GM18498 (cell line): ENCODE measurements at regions not wholly inside any gene's neighbourhood (a gene's known extent, or its start where the extent isn't known, plus 50 kb on each side); places are given as distances from the start of the nearest gene placed in this dataset.

Source experiments
- ATAC-seq: cut with Tn5 transposase; IDR thresholded peaks from one replicate; pipeline ENCODE4 v1.9.1; 2021; ENCODE audit warnings: mild to moderate bottlenecking, moderate library complexity; ENCODE audit not compliant: unreplicated experiment

- no peak for ATAC-seq
These were observed 286.4 kb downstream of the C7orf25 start for GRCh38 chr7:42625421-42625820.

DNA sequence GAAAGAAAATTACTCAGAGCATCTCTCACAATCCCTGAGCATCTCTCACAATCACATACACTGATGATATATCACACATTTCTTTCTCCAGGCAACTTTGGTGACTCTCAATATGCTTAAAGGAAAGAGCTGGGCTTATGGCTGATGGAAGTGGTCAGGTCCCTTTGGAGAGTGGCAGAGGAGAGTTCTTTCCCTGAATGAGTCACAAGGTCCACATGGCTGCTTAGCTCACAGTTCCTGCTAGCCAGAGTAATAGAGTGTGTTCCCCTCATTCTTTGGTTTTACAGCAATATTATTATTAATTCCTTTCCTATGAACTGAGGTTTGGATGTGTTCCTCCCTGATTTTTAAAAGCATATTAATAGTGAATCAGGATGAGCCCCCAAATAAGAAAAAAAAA is 287.4 kb downstream of the C7orf25 start:
- no peak for ATAC-seq

DNA sequence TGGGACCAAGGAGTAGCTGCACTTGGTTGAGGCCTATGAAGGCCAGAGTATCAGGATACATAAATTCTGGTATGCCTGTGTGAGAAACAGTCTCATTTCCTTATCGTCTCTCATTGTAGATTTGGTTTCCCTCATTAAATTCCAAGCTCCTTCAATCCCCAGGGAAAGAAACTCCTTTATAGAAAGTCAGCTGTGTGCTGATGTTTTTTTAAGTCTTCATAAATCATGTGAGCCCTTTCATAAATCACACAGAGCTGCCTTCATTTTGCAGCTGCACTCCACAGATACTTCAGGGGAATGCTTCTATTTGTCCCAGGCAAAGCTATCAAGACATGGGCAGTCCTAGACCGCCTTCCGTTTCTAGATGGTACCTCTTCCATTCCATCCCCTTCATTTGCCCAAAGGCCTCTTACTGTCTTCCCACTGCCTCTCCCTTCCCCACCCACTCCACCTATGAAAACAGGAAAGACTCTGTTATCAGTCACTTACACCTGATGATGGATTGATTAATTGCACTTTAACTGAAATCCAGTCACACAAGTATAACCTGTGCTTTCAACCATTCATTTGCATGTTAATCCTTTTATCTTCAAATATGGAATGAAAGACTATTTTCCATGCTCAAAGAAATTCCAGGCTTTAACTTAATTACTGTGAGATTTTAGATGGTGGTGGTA is 290.2 kb downstream of the C7orf25 start:
- ATAC-seq, result no peak

GRCh38 chr7:42618651-42619360 is 293.1 kb downstream of the C7orf25 start:
- ATAC-seq, result no peak

GRCh38 chr7:42617806-42618457 is 293.9 kb downstream of the C7orf25 start:
- no peak for ATAC-seq

DNA sequence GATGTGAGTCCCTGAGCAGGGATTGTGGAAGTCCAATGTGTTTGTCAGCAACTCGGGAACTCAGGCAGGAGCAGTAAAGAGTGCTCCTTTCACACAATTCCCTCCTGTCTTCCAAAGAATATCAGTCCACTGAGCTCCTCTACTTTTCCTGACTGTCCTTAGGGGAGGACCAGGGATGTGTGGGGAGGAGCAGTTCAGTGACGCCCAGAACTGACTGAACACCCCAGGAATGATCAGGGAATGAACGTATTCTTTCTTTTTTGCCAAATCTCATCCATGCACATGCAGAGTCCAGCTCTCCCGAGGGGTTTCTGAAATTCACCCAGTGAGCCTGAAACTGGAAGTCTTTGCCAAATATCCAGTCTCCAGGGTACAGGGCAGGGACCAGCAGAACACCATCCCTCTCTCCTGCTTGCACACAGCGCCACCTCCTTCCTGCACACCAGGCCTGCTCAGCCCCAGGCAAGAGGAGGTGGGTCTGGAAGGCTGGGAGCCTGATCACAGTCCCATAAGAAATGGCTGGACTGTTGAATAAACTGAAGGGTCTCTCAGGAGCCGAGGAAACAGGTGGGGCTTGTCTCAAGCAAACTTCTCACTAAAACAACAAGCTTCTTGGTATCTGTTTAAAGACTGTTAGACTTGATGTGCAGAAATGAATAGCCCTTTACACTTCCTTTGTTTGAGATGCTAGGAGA is 294.7 kb downstream of the C7orf25 start:
- no peak for ATAC-seq

- ATAC-seq, result no peak
These were observed 297.2 kb downstream of the C7orf25 start for GRCh38 chr7:42614636-42615035.

- no peak for ATAC-seq
These were observed 299.9 kb downstream of the C7orf25 start for GRCh38 chr7:42611961-42612360.

DNA sequence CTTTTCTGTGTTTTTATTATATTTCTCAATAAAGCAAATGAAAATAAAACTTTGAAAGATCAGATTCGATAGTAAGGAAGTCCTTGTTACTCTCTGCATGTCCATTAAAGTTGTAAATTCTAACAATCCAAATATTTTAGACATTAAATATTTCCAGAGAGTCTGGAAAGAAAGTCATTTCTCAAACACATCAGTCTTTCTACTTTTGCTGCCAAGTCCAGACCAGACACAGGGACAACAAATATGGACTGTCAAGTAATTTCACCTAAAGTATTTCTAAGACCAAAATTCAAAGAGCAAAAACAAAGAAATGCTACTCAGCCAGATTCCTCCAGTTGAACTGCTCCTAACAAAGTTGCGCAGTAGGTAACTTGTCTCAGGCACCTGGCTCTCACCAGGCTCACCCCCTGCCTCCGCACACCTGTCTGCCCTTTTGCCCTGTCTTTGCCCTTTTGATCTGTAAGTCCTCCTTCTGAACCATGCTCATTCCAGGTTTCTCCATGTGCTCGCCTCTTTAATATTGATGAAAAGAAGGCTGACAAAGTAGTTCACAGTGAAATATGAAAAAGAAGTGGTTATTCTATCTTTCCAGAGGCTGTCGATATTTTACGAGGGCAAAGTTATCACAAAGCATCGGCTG is 300.5 kb downstream of the C7orf25 start:
- ATAC-seq, result no peak

- no peak for ATAC-seq
These were observed 305.5 kb downstream of the C7orf25 start for GRCh38 chr7:42606193-42606905.

GRCh38 chr7:42605406-42606192 is 306.3 kb downstream of the C7orf25 start:
- ATAC-seq, result no peak

GRCh38 chr7:42603496-42603895 is 308.4 kb downstream of the C7orf25 start:
- no peak for ATAC-seq

DNA sequence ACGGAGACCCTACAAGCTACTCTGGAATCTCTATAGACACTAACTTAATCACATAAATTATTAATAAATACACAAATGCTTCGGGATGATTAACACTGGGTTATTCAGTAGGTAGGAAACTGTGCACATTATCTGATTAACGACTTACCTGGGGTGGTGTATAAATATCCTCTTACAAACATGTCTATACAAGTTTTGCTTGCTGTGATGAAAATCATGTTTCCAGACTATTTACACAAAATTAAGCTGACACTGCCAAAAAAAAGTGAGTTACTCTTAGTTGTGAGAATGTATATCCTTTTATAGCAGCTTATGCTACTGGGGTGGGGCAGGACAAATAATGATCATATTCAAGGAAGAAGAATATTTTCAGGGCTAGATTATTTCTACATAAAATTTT is 314.6 kb downstream of the C7orf25 start:
- no peak for ATAC-seq

- ATAC-seq, result no peak
These were observed 315.1 kb downstream of the C7orf25 start for GRCh38 chr7:42596737-42597136.

GRCh38 chr7:42593860-42594259 is 318.0 kb downstream of the C7orf25 start:
- ATAC-seq, result no peak

- ATAC-seq, result no peak
These were observed 321.0 kb downstream of the C7orf25 start for GRCh38 chr7:42590771-42591310.

GRCh38 chr7:42588876-42589275 is 323.0 kb downstream of the C7orf25 start:
- ATAC-seq, result no peak

DNA sequence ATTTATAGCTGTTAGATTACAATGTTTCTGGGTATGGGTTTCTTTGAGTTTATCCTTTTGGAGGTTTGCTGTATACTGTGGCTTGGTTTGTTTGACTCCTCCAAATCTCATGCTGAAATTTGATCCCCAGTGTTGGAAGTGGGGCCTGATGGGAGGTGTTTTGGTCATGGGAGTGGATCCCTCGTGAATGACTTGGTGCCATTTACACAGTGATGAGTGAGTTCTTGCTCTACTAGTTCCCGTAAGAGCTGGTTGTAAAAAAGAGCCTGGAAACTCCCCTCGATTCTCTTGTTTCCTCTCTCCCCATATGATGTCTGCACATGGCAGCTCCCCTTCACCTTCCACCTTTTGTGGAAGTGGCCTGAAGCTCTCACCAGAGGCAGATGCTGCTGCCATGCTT is 324.1 kb downstream of the C7orf25 start:
- ATAC-seq, result no peak

DNA sequence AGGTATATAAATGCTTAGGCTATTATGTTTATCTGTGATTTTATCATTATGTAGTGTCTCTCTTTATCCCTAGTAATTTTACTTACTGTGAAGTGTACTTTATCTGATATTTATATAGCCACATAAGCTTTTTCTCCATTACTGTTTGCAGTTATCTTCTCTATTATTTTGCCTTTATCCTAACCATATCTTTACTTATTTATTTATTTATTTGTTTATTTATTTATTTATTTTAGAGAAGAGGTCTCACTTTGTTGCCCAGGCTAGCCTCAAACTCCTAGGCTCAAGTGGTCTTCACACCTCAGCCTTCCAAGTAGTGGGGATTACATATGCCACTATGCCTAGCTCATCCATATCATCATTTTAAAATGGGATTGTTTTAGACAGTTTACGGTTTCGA is 331.8 kb downstream of the C7orf25 start:
- no peak for ATAC-seq
